Activated T-helper 17 cell treated with anti-CD3 and anti-CD28 coated beads, Interleukin-2, amount 50 U/mL, for 72 hours (primary cell): ENCODE measurements at regions not wholly inside any gene's neighbourhood (a gene's known extent, or its start where the extent isn't known, plus 50 kb on each side); places are given as distances from the start of the nearest gene placed in this dataset.
"Not testable (repeated sequence)": the region's sequence is repeated elsewhere in the genome, so short reads cannot be mapped to it uniquely, and the experiment has no call there.

Experiments used
- ATAC-seq: fragments of 150-1000 bp; cut with Tn5 transposase; replicated peaks from 2 replicates; pipeline ENCODE4 v1.10.0; 2021; ENCODE audit warnings: mild to moderate bottlenecking, moderate library complexity
- H3K27ac Mint-ChIP-seq: one replicate; pipeline ENCODE4 v1.8.0; 2022; ENCODE audit warnings: mixed read lengths
- H3K27me3 Mint-ChIP-seq: one replicate; pipeline ENCODE4 v1.8.0; 2022; ENCODE audit warnings: mixed read lengths
- H3K36me3 Mint-ChIP-seq: one replicate; pipeline ENCODE4 v1.8.0; 2022; ENCODE audit warnings: low read depth, mild to moderate bottlenecking, mixed read lengths
- H3K4me1 Mint-ChIP-seq: one replicate; pipeline ENCODE4 v1.8.0; 2022; ENCODE audit warnings: mixed read lengths
- H3K4me3 Mint-ChIP-seq: one replicate; pipeline ENCODE4 v1.8.0; 2022; ENCODE audit warnings: mild to moderate bottlenecking, mixed read lengths
- H3K9me3 Mint-ChIP-seq: one replicate; pipeline ENCODE4 v1.8.0; 2022; ENCODE audit warnings: mixed read lengths

GRCh38 chr3:145429546-145429945, 731.4 kb downstream of the PLOD2 start:
- H3K27ac Mint-ChIP-seq = no peak overlapping the region
- H3K4me3 Mint-ChIP-seq = no peak overlapping the region
- no peaks in the 10 kb centered on the region for H3K9me3 Mint-ChIP-seq
- ATAC-seq = no peak
- H3K4me1 Mint-ChIP-seq = no peaks in the 10 kb centered on the region
- no peaks in the 10 kb centered on the region for H3K36me3 Mint-ChIP-seq
- no peaks in the 10 kb centered on the region for H3K27me3 Mint-ChIP-seq

- Mint-ChIP-seq H3K4me1 (no peaks in the 10 kb centered on the region), H3K9me3 (peaks cover 4% of the 10 kb centered on the region), H3K36me3 (no peaks in the 10 kb centered on the region), H3K27me3 (no peaks in the 10 kb centered on the region), H3K4me3 (no peak overlapping the region), H3K27ac (no peak overlapping the region)
- ATAC-seq = no peak
These were observed 712.5 kb downstream of the PLOD2 start for GRCh38 chr3:145448436-145448835.

- no peak for ATAC-seq
- H3K36me3 Mint-ChIP-seq = no peaks in the 10 kb centered on the region
- no peaks in the 10 kb centered on the region for H3K27me3 Mint-ChIP-seq
- no peak overlapping the region for H3K4me3 Mint-ChIP-seq
- H3K4me1 Mint-ChIP-seq = no peaks in the 10 kb centered on the region
- H3K27ac Mint-ChIP-seq = no peak overlapping the region
- peaks cover 4% of the 10 kb centered on the region for H3K9me3 Mint-ChIP-seq
These were observed 710.8 kb downstream of the PLOD2 start for GRCh38 chr3:145450018-145450682.

GRCh38 chr3:145457825-145458552, 703.0 kb downstream of the PLOD2 start:
- no peaks in the 10 kb centered on the region for H3K27me3 Mint-ChIP-seq
- H3K27ac Mint-ChIP-seq = no peak overlapping the region
- no peaks in the 10 kb centered on the region for H3K4me1 Mint-ChIP-seq
- no peaks in the 10 kb centered on the region for H3K9me3 Mint-ChIP-seq
- no peak overlapping the region for H3K4me3 Mint-ChIP-seq
- H3K36me3 Mint-ChIP-seq = no peaks in the 10 kb centered on the region
- ATAC-seq = no peak

- H3K27me3 Mint-ChIP-seq, H3K36me3 Mint-ChIP-seq, H3K27ac Mint-ChIP-seq, H3K4me3 Mint-ChIP-seq, H3K9me3 Mint-ChIP-seq, ATAC-seq, H3K4me1 Mint-ChIP-seq: not testable (repeated sequence)
These were observed 701.3 kb downstream of the PLOD2 start for GRCh38 chr3:145459681-145460080.

- no peak for ATAC-seq
- Mint-ChIP-seq H3K9me3 (peaks cover 10% of the 10 kb centered on the region), H3K36me3 (no peaks in the 10 kb centered on the region), H3K4me1 (no peaks in the 10 kb centered on the region), H3K4me3 (no peak overlapping the region), H3K27me3 (no peaks in the 10 kb centered on the region), H3K27ac (no peak overlapping the region)
These were observed 689.0 kb downstream of the PLOD2 start for GRCh38 chr3:145471976-145472375.

- not testable (repeated sequence) for ATAC-seq, H3K4me1 Mint-ChIP-seq, H3K9me3 Mint-ChIP-seq, H3K4me3 Mint-ChIP-seq, H3K27ac Mint-ChIP-seq, H3K27me3 Mint-ChIP-seq, H3K36me3 Mint-ChIP-seq
These were observed 678.2 kb downstream of the PLOD2 start for GRCh38 chr3:145482735-145483134.

GRCh38 chr3:145483992-145484391, 677.0 kb downstream of the PLOD2 start:
- no peak overlapping the region for H3K4me3 Mint-ChIP-seq
- H3K9me3 Mint-ChIP-seq = no peaks in the 10 kb centered on the region
- no peaks in the 10 kb centered on the region for H3K4me1 Mint-ChIP-seq
- no peak for ATAC-seq
- no peak overlapping the region for H3K27ac Mint-ChIP-seq
- no peaks in the 10 kb centered on the region for H3K27me3 Mint-ChIP-seq
- H3K36me3 Mint-ChIP-seq = no peaks in the 10 kb centered on the region

- Mint-ChIP-seq H3K4me1 (no peaks in the 10 kb centered on the region), H3K27ac (no peak overlapping the region), H3K36me3 (no peaks in the 10 kb centered on the region), H3K9me3 (peaks cover 4% of the 10 kb centered on the region), H3K27me3 (no peaks in the 10 kb centered on the region), H3K4me3 (no peak overlapping the region)
- no peak for ATAC-seq
These were observed 672.0 kb downstream of the PLOD2 start for GRCh38 chr3:145489011-145489410.

GRCh38 chr3:145490088-145491048, 670.6 kb downstream of the PLOD2 start:
- no peak for ATAC-seq
- H3K9me3 Mint-ChIP-seq = peaks cover 4% of the 10 kb centered on the region
- H3K27ac Mint-ChIP-seq = no peak overlapping the region
- H3K27me3 Mint-ChIP-seq = no peaks in the 10 kb centered on the region
- no peak overlapping the region for H3K4me3 Mint-ChIP-seq
- no peaks in the 10 kb centered on the region for H3K36me3 Mint-ChIP-seq
- H3K4me1 Mint-ChIP-seq = no peaks in the 10 kb centered on the region

- Mint-ChIP-seq H3K27me3 (no peaks in the 10 kb centered on the region), H3K4me1 (no peaks in the 10 kb centered on the region), H3K4me3 (no peak overlapping the region), H3K27ac (no peak overlapping the region), H3K36me3 (no peaks in the 10 kb centered on the region), H3K9me3 (peaks cover 4% of the 10 kb centered on the region)
- ATAC-seq = no peak
These were observed 668.5 kb downstream of the PLOD2 start for GRCh38 chr3:145492456-145492855.

GRCh38 chr3:145517416-145517815, 643.6 kb downstream of the PLOD2 start:
- not testable (repeated sequence) for H3K36me3 Mint-ChIP-seq, H3K4me3 Mint-ChIP-seq, H3K4me1 Mint-ChIP-seq, H3K27ac Mint-ChIP-seq, H3K27me3 Mint-ChIP-seq, H3K9me3 Mint-ChIP-seq, ATAC-seq

- Mint-ChIP-seq H3K27ac (no peak overlapping the region), H3K27me3 (no peaks in the 10 kb centered on the region), H3K36me3 (no peaks in the 10 kb centered on the region), H3K4me3 (no peak overlapping the region), H3K9me3 (no peaks in the 10 kb centered on the region), H3K4me1 (no peaks in the 10 kb centered on the region)
- no peak for ATAC-seq
These were observed 642.3 kb downstream of the PLOD2 start for GRCh38 chr3:145518639-145519038.

- ATAC-seq = no peak
- H3K36me3 Mint-ChIP-seq = no peaks in the 10 kb centered on the region
These were observed 641.5 kb downstream of the PLOD2 start for GRCh38 chr3:145519398-145520047.

More at GRCh38 chr3:145519398-145520047, 641.5 kb downstream of the PLOD2 start:
- no peaks in the 10 kb centered on the region for H3K27me3 Mint-ChIP-seq
- H3K9me3 Mint-ChIP-seq = no peaks in the 10 kb centered on the region
- no peak overlapping the region for H3K27ac Mint-ChIP-seq
- H3K4me3 Mint-ChIP-seq = no peak overlapping the region
- H3K4me1 Mint-ChIP-seq = no peaks in the 10 kb centered on the region
